RWPE2 (cell line): ENCODE measurements at regions not wholly inside any gene's neighbourhood (a gene's known extent, or its start where the extent isn't known, plus 50 kb on each side); places are given as distances from the start of the nearest gene placed in this dataset.

Experiments
- ATAC-seq: fragments of 200-7000 bp; cut with Tn5 transposase; 3 replicates; pipeline ENCODE4 v1.9.1; 2021; ENCODE audit warnings: low read depth
- DNase-seq: peaks from one replicate; pipeline ENCODE4 v3.0.0-alpha.2; 2020; ENCODE audit warnings: low spot score
- H3K27ac ChIP-seq: fragments of 450-650 bp; 2 replicates; pipeline ENCODE4 v1.5.1; 2017; ENCODE audit warnings: mild to moderate bottlenecking; ENCODE audit not compliant: poor library complexity, severe bottlenecking
- H3K27me3 ChIP-seq: fragments of 250-450 bp; sonication (Bioruptor Pico); 2 replicates; pipeline ENCODE4 v1.5.1; 2021; ENCODE audit warnings: mild to moderate bottlenecking, moderate library complexity; ENCODE audit not compliant: insufficient read depth, poor library complexity, severe bottlenecking
- H3K36me3 ChIP-seq: fragments of 250-450 bp; sonication (Bioruptor Pico); 2 replicates; pipeline ENCODE4 v1.5.1; 2020; ENCODE audit warnings: low read depth, mild to moderate bottlenecking, moderate library complexity
- H3K4me1 ChIP-seq: fragments of 250-450 bp; sonication (Bioruptor Pico); 2 replicates; pipeline ENCODE4 v1.5.1; 2021; ENCODE audit warnings: mild to moderate bottlenecking, moderate library complexity; ENCODE audit not compliant: insufficient read depth, poor library complexity, severe bottlenecking
- H3K4me3 ChIP-seq: fragments of 250-450 bp; sonication (Bioruptor Pico); 2 replicates; pipeline ENCODE4 v1.5.1; 2021; ENCODE audit warnings: mild to moderate bottlenecking, moderate library complexity; ENCODE audit not compliant: severe bottlenecking
- H3K9me3 ChIP-seq: fragments of 250-450 bp; sonication (Bioruptor Pico); 2 replicates; pipeline ENCODE4 v1.5.1; 2021; ENCODE audit warnings: mild to moderate bottlenecking, moderate library complexity; ENCODE audit not compliant: severe bottlenecking
- TF ChIP-seq, protein P1 (sequence below): fragments of 450-650 bp; IDR thresholded peaks from one replicate; pipeline ENCODE4 v1.5.1; 2017; ENCODE audit warnings: mild to moderate bottlenecking, moderate library complexity; ENCODE audit not compliant: poor library complexity, severe bottlenecking

DNA sequence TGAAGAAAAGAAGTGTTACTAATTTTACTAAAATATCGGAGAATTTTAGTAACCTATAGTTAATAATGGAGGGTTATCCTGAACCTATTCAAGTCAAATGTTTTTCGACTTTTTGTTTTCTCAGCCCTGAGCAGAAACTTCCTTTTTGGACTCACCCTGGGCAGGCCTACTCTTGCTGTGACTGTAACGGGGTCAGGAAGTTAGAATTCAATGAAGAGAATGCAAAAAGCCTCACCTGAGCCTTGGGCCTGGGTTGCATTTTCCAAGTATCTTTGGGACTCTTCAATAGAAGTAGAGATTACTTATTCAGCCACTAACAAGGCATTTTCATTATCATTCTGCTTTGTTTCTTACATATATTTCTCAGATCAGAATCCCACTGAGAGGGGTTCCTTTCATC, 405.3 kb downstream of the TLR4 start:
- ATAC-seq, result no peak
- TF ChIP-seq, protein P1, sequence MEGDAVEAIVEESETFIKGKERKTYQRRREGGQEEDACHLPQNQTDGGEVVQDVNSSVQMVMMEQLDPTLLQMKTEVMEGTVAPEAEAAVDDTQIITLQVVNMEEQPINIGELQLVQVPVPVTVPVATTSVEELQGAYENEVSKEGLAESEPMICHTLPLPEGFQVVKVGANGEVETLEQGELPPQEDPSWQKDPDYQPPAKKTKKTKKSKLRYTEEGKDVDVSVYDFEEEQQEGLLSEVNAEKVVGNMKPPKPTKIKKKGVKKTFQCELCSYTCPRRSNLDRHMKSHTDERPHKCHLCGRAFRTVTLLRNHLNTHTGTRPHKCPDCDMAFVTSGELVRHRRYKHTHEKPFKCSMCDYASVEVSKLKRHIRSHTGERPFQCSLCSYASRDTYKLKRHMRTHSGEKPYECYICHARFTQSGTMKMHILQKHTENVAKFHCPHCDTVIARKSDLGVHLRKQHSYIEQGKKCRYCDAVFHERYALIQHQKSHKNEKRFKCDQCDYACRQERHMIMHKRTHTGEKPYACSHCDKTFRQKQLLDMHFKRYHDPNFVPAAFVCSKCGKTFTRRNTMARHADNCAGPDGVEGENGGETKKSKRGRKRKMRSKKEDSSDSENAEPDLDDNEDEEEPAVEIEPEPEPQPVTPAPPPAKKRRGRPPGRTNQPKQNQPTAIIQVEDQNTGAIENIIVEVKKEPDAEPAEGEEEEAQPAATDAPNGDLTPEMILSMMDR, result no peak
- no peaks in the 10 kb centered on the region for H3K36me3 ChIP-seq
- H3K27ac ChIP-seq, result no peak overlapping the region
- no peak for DNase-seq
- H3K27me3 ChIP-seq, result no peaks in the 10 kb centered on the region
- no peak overlapping the region for H3K4me3 ChIP-seq
- H3K4me1 ChIP-seq, result no peaks in the 10 kb centered on the region
- H3K9me3 ChIP-seq, result no peaks in the 10 kb centered on the region

DNA sequence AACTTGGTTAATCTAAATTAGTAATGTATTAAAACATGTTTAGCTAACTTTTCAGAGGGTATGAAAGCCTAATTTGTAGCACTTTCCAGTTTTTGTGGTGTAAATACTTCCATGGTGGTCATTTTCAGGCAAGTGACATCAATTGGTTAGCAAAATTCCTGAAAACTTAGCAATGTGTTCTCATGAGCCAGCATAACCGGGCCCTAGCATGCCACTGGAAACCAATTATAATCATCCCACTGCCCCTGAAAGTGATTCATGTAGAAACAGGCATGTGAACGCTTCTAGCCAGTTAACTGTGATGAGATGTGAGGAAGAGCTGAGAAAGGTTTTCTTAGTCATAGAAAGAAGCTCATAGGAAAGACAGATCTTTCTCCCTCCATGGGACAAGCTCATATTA, 417.2 kb downstream of the TLR4 start:
- TF ChIP-seq, protein P1, result no peak
- DNase-seq (no peak), ATAC-seq (no peak)
- H3K27me3 ChIP-seq, result no peaks in the 10 kb centered on the region
- H3K4me3 ChIP-seq, result no peak overlapping the region
- no peaks in the 10 kb centered on the region for H3K9me3 ChIP-seq
- H3K27ac ChIP-seq, result no peak overlapping the region
- no peaks in the 10 kb centered on the region for H3K4me1 ChIP-seq
- no peaks in the 10 kb centered on the region for H3K36me3 ChIP-seq

DNA sequence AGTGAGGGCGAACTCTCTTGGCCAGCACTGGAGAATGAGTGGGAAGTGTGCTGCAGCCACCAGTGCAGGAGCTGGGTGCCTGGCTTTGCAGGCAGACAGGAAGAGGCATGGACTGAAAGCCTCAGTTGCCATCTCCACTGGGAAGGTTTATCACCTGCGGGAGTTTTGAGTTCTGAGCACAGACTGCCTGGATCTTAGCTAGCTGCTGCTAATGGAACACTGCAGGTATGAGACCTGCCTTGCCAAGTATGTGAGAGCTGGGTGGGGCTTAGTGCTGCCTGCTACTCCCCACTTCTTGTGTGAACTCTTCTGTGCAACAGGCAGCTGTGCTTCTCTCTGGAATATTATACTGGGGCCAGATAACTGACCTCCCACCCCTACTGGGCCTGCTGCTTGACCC, 424.1 kb downstream of the TLR4 start:
- Histone ChIP-seq H3K4me3 (no peak overlapping the region), H3K4me1 (no peaks in the 10 kb centered on the region), H3K27me3 (no peaks in the 10 kb centered on the region), H3K27ac (no peak overlapping the region), H3K36me3 (no peaks in the 10 kb centered on the region), H3K9me3 (no peaks in the 10 kb centered on the region)
- TF ChIP-seq, protein P1, result no peak
- DNase-seq, result no peak
- no peak for ATAC-seq

DNA sequence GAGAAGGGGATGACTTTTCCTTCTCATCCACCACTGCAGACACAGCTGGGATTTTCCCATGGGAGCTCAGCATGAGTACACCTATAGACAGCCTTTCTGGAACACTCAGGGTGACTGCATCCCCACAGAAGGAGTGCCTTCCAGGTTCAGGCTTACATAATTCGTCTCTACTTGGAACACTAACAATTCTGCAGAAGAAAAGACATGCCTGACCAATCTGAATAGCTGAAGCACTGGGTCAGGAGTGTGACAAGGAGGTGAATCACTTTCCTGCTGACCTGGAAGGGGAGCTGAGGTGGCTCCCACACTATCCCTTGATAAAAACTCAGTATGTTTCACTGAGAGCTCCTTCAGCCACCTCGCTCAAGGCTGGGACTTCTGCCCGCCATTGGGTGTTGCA, 425.3 kb downstream of the TLR4 start:
- Histone ChIP-seq H3K4me3 (no peak overlapping the region), H3K9me3 (no peaks in the 10 kb centered on the region), H3K27ac (no peak overlapping the region), H3K27me3 (no peaks in the 10 kb centered on the region), H3K36me3 (no peaks in the 10 kb centered on the region), H3K4me1 (no peaks in the 10 kb centered on the region)
- TF ChIP-seq, protein P1, result no peak
- peak; percentile 68 for ATAC-seq
- DNase-seq, result no peak

DNA sequence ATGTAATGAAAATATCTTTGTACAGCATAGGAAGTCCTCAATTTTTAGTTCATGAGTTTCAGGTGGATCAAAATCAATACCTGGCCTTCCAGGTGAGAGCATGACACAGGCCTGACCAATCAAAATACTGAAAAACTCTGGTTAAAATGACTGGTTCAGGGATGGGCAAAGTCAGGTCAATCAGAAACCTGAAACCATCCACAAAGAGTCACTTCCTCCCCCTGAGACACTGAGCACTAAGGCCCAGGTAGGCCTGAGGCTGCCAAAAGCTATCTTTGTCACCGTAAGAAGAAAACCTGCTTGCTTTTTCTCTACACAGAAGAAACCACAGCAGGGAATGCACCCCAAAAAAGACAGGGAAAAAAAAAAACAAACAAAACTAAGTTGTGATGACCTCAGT, 444.8 kb downstream of the TLR4 start:
- Histone ChIP-seq H3K9me3 (no peaks in the 10 kb centered on the region), H3K4me3 (no peak overlapping the region), H3K27ac (no peak overlapping the region), H3K27me3 (peaks cover under 1% of the 10 kb centered on the region), H3K36me3 (no peaks in the 10 kb centered on the region), H3K4me1 (no peaks in the 10 kb centered on the region)
- TF ChIP-seq, protein P1, result no peak
- DNase-seq, result no peak
- ATAC-seq, result no peak
